ENCODE measurements at regions not wholly inside any gene's neighbourhood (a gene's known extent, or its start where the extent isn't known, plus 50 kb on each side); places are given as distances from the start of the nearest gene placed in this dataset.

GRCh38 chrX:5575407-5575806, 653.3 kb downstream of the NLGN4X start:
- in situ Hi-C loops (cut with HindIII; ENCODE audit: low pct_ligation_motif_present, low sequenced_read_pairs), result no loop called here
- Histone ChIP-seq H3K4me3 (ENCODE audit: low read depth, low read length) (no peak overlapping the region), H3K27me3 (replicated peaks) (no peaks in the 10 kb centered on the region), H3K36me3 (replicated peaks) (no peaks in the 10 kb centered on the region), H3K27ac (no peak overlapping the region)
- TF ChIP-seq, protein P1, sequence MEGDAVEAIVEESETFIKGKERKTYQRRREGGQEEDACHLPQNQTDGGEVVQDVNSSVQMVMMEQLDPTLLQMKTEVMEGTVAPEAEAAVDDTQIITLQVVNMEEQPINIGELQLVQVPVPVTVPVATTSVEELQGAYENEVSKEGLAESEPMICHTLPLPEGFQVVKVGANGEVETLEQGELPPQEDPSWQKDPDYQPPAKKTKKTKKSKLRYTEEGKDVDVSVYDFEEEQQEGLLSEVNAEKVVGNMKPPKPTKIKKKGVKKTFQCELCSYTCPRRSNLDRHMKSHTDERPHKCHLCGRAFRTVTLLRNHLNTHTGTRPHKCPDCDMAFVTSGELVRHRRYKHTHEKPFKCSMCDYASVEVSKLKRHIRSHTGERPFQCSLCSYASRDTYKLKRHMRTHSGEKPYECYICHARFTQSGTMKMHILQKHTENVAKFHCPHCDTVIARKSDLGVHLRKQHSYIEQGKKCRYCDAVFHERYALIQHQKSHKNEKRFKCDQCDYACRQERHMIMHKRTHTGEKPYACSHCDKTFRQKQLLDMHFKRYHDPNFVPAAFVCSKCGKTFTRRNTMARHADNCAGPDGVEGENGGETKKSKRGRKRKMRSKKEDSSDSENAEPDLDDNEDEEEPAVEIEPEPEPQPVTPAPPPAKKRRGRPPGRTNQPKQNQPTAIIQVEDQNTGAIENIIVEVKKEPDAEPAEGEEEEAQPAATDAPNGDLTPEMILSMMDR (IDR thresholded peaks at IDR 0.05; ENCODE audit: low read depth, low read length, missing control alignments), result no peak
- DNase-seq, result no peak

DNA sequence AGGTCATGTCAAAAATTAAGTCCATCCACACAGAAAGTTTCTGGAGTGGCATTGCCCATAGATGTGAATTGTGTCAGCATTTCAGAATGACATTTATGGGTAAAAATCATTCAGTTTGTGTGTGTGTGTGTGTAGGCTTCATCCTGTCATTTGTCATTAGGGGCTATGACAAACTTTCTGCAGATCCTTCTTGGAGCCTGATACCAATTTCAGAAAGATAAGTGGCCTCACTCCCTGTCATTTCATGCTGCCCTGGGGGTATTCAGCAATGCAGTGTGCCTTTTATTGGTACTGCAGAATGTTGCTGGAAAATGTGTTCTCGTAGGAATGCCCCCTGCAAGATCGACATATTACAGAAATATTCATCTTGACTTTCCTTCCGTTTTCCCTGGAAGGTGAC, 659.7 kb downstream of the NLGN4X start:
- TF ChIP-seq, protein P1 (IDR thresholded peaks at IDR 0.05; ENCODE audit: low read depth, low read length, missing control alignments), result no peak
- Histone ChIP-seq H3K36me3 (replicated peaks) (no peaks in the 10 kb centered on the region), H3K27ac (no peak overlapping the region), H3K4me3 (ENCODE audit: low read depth, low read length) (no peak overlapping the region), H3K27me3 (replicated peaks) (no peaks in the 10 kb centered on the region)
- DNase-seq, result no peak
- in situ Hi-C loops (cut with HindIII; ENCODE audit: low pct_ligation_motif_present, low sequenced_read_pairs), result no loop called here

- Histone ChIP-seq H3K27me3 (replicated peaks) (no peaks in the 10 kb centered on the region), H3K36me3 (replicated peaks) (no peaks in the 10 kb centered on the region), H3K4me3 (ENCODE audit: low read depth, low read length) (no peak overlapping the region), H3K27ac (no peak overlapping the region)
- no peak for DNase-seq
- in situ Hi-C loops (cut with HindIII; ENCODE audit: low pct_ligation_motif_present, low sequenced_read_pairs), result no loop called here
- TF ChIP-seq, protein P1 (IDR thresholded peaks at IDR 0.05; ENCODE audit: low read depth, low read length, missing control alignments), result no peak
These were observed 669.3 kb downstream of the NLGN4X start for GRCh38 chrX:5559386-5559785.

DNA sequence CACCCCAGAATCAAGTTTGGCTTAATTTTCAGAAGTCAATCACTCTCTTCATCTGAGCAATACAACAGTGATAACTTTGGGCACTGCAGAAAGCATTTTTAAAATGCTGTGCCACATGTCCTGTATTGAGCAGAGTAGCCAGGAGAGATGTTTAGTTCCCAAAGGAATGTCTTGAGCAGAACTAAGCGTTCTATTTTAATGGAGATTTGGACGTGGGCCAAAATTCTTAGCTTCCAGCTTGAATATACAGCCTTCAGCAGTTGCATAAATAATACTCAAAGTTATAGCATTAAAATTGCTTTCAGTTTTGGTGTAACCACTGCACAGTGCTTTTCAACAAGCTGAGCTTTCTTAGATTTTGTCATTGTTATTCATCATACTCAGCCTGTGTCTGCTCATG, 679.2 kb downstream of the NLGN4X start:
- TF ChIP-seq, protein P1 (IDR thresholded peaks at IDR 0.05; ENCODE audit: low read depth, low read length, missing control alignments), result no peak
- no peak overlapping the region for H3K27ac ChIP-seq
- no peaks in the 10 kb centered on the region for H3K27me3 ChIP-seq (replicated peaks)
- H3K36me3 ChIP-seq (replicated peaks), result no peaks in the 10 kb centered on the region
- no peak for DNase-seq
- in situ Hi-C loops (cut with HindIII; ENCODE audit: low pct_ligation_motif_present, low sequenced_read_pairs), result no loop called here
- no peak overlapping the region for H3K4me3 ChIP-seq (ENCODE audit: low read depth, low read length)

DNA sequence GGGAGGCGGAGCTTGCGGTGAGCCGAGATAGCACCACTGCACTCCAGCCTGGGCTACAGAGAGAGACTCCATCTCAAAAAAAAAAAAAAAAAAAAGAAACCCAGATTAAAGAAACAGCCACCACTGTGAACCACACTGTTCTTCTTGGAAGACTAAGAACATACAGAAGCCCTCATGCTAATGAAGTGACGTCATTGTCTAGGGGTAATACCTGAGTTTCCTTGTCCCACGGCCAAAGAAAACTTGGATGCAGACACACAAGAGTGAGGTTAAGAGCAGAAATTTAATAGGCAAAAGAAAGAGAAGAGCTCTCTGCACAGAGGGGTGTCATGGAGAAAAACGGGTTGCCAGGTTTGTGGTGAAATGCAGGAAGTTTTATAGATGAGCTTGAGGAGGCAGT, 691.6 kb downstream of the NLGN4X start:
- no peaks in the 10 kb centered on the region for H3K36me3 ChIP-seq (replicated peaks)
- H3K27ac ChIP-seq, result no peak overlapping the region
- no peak overlapping the region for H3K4me3 ChIP-seq (ENCODE audit: low read depth, low read length)
- no peaks in the 10 kb centered on the region for H3K27me3 ChIP-seq (replicated peaks)
- in situ Hi-C loops (cut with HindIII; ENCODE audit: low pct_ligation_motif_present, low sequenced_read_pairs), result no loop called here
- DNase-seq, result no peak
- TF ChIP-seq, protein P1 (IDR thresholded peaks at IDR 0.05; ENCODE audit: low read depth, low read length, missing control alignments), result no peak

DNA sequence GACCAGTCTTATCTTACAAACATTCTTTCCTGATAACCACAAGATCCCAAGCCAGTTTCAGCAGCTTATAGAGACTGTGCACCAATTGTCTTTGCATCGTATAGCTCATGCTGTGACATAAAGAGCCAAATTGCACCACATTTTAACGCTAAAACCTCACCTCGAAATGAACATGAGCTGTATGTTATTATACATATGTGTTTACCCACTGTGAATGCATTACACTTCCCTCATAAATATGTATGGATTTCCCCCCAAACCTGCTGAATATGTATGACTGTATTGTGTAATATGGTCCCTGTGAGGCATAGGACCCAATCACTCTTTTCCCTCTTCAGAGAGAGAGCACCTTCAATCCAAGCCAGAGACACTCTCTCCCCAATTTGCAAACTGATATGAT, 692.4 kb downstream of the NLGN4X start:
- TF ChIP-seq, protein P1 (IDR thresholded peaks at IDR 0.05; ENCODE audit: low read depth, low read length, missing control alignments), result no peak
- in situ Hi-C loops (cut with HindIII; ENCODE audit: low pct_ligation_motif_present, low sequenced_read_pairs), result no loop called here
- DNase-seq, result no peak
- H3K27ac ChIP-seq, result no peak overlapping the region
- no peaks in the 10 kb centered on the region for H3K36me3 ChIP-seq (replicated peaks)
- no peak overlapping the region for H3K4me3 ChIP-seq (ENCODE audit: low read depth, low read length)
- no peaks in the 10 kb centered on the region for H3K27me3 ChIP-seq (replicated peaks)

Measured in brain microvascular endothelial cell (primary cell).